PC-9 (cell line): ENCODE measurements at regions not wholly inside any gene's neighbourhood (a gene's known extent, or its start where the extent isn't known, plus 50 kb on each side); places are given as distances from the start of the nearest gene placed in this dataset.

Experiments
- BruUV-seq: library from RNA; stranded (reverse); fragments of 400-500 nt; replicated peaks from 2 replicates; lab custom pipeline; 2021; lab: Mats Ljungman, UMichigan
- CTCF ChIA-PET: fragments of 300-600 bp; sonication (Branson Sonifier 250); formaldehyde crosslinking; loops from one replicate; lab custom pipeline; 2022; ENCODE audit warnings: antibody characterized with exemption; lab: Charles Lee
- POLR2A ChIA-PET: fragments of 300-600 bp; sonication (Branson Sonifier 250); formaldehyde crosslinking; loops from one replicate; lab custom pipeline; 2022; ENCODE audit warnings: antibody characterized with exemption; ENCODE audit not compliant: unreplicated experiment; lab: Charles Lee
- DNase-seq, 2 experiments: peaks; one replicate each; pipeline versions ENCODE4 v3.0.0 to v3.0.0-alpha.2; 2015 to 2022; ENCODE audit warnings: mixed read lengths in 1 of 2
- H2AFZ ChIP-seq: fragments of 200-600 bp; sonication (generic); 2 replicates; pipeline ENCODE4 v1.8.1; 2017; ENCODE audit warnings: antibody characterized with exemption
- H3F3A ChIP-seq: fragments of 200-600 bp; sonication (generic); 2 replicates; pipeline ENCODE4 v1.8.1; 2017; ENCODE audit warnings: antibody characterized with exemption, mild to moderate bottlenecking, low read depth; ENCODE audit not compliant: insufficient read depth
- H3K27ac ChIP-seq: fragments of 200-600 bp; sonication (generic); 2 replicates; pipeline ENCODE4 v1.6.1; 2016; ENCODE audit warnings: mixed run types
- H3K27me3 ChIP-seq: fragments of 200-600 bp; sonication (generic); 2 replicates; pipeline ENCODE4 v1.6.1; 2016; ENCODE audit warnings: low read depth, mixed run types; ENCODE audit not compliant: insufficient read depth
- H3K36me3 ChIP-seq: fragments of 200-600 bp; sonication (generic); 2 replicates; pipeline ENCODE4 v1.6.1; 2016; ENCODE audit warnings: low read depth, mixed run types
- H3K4me1 ChIP-seq: fragments of 200-600 bp; sonication (generic); replicated peaks from 2 replicates; pipeline ENCODE4 v1.6.1; 2016; ENCODE audit warnings: mixed run types; ENCODE audit not compliant: insufficient read depth
- H3K4me2 ChIP-seq: fragments of 200-600 bp; sonication (generic); 2 replicates; pipeline ENCODE4 v1.6.1; 2017; ENCODE audit warnings: mixed run types
- H3K4me3 ChIP-seq: fragments of 200-600 bp; sonication (generic); 2 replicates; pipeline ENCODE4 v1.6.1; 2016; ENCODE audit warnings: mixed run types
- H3K79me2 ChIP-seq: fragments of 200-600 bp; sonication (generic); 2 replicates; pipeline ENCODE4 v1.6.1; 2017; ENCODE audit warnings: low read depth, mixed run types
- H3K9me2 ChIP-seq: fragments of 200-600 bp; sonication (generic); 2 replicates; pipeline ENCODE4 v1.8.1; 2017; ENCODE audit warnings: mild to moderate bottlenecking; ENCODE audit not compliant: insufficient read depth
- H3K9me3 ChIP-seq: fragments of 200-600 bp; sonication (generic); 2 replicates; pipeline ENCODE4 v1.8.1; 2016; ENCODE audit warnings: low read depth; ENCODE audit not compliant: insufficient read depth
- H4K20me1 ChIP-seq: fragments of 200-600 bp; sonication (generic); 2 replicates; pipeline ENCODE4 v1.8.1; 2017; ENCODE audit not compliant: insufficient read depth
- EZH2 ChIP-seq: fragments of 200-600 bp; sonication (generic); IDR thresholded peaks from 2 replicates; pipeline ENCODE4 v1.8.0; 2017; ENCODE audit warnings: antibody characterized with exemption, low read depth
- intact Hi-C: fragments of 100-400 bp; cut with micrococcal nuclease; formaldehyde crosslinking; loops from one replicate; pipeline ENCODE4 v1.10.0; 2022; ENCODE audit not compliant: unreplicated experiment
- TF ChIP-seq, protein P1 (sequence below): fragments of 200-600 bp; sonication (generic); conservative IDR thresholded peaks from 2 replicates; pipeline ENCODE4 v1.6.1; 2017; ENCODE audit warnings: mixed run types, antibody characterized with exemption, mild to moderate bottlenecking, moderate library complexity

DNA sequence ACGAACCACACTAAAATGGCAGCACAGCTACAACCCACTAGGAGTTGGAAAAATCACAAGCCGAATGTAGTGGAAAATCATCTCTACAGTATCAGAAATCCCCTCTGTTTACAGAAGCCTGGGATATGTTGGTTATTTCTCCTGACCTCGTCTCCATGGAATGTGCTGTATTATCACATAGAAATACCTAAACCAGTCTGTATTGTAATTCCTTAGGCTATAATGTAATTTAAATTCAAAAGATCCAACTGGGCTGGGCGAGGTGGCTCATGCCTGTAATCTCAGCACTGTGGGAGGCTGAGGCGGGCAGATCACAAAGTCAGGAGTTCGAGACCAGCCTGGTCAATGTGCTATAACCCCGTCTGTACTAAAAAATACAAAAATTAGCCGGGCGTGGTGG is 244.8 kb upstream of the MPDZ start:
- H3K4me1 ChIP-seq: no peaks in the 10 kb centered on the region
- intact Hi-C loops: no loop called here
- no peaks in the 10 kb centered on the region for H3K79me2 ChIP-seq
- CTCF ChIA-PET: no interaction called here
- H4K20me1 ChIP-seq: no peaks in the 10 kb centered on the region
- no peak overlapping the region for H2AFZ ChIP-seq
- H3K27me3 ChIP-seq: no peaks in the 10 kb centered on the region
- H3K4me3 ChIP-seq: no peak overlapping the region
- POLR2A ChIA-PET: no interaction called here
- no peaks in the 10 kb centered on the region for H3K9me3 ChIP-seq
- H3K27ac ChIP-seq: no peak overlapping the region
- BruUV-seq: no TSS peak
- H3K9me2 ChIP-seq: no peaks in the 10 kb centered on the region
- TF ChIP-seq, protein P1, sequence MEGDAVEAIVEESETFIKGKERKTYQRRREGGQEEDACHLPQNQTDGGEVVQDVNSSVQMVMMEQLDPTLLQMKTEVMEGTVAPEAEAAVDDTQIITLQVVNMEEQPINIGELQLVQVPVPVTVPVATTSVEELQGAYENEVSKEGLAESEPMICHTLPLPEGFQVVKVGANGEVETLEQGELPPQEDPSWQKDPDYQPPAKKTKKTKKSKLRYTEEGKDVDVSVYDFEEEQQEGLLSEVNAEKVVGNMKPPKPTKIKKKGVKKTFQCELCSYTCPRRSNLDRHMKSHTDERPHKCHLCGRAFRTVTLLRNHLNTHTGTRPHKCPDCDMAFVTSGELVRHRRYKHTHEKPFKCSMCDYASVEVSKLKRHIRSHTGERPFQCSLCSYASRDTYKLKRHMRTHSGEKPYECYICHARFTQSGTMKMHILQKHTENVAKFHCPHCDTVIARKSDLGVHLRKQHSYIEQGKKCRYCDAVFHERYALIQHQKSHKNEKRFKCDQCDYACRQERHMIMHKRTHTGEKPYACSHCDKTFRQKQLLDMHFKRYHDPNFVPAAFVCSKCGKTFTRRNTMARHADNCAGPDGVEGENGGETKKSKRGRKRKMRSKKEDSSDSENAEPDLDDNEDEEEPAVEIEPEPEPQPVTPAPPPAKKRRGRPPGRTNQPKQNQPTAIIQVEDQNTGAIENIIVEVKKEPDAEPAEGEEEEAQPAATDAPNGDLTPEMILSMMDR: no peak
- no peak for TF ChIP-seq EZH2
- H3F3A ChIP-seq: no peaks in the 10 kb centered on the region
- no peaks in the 10 kb centered on the region for H3K36me3 ChIP-seq
- no peak for DNase-seq
- H3K4me2 ChIP-seq: no peak overlapping the region

DNA sequence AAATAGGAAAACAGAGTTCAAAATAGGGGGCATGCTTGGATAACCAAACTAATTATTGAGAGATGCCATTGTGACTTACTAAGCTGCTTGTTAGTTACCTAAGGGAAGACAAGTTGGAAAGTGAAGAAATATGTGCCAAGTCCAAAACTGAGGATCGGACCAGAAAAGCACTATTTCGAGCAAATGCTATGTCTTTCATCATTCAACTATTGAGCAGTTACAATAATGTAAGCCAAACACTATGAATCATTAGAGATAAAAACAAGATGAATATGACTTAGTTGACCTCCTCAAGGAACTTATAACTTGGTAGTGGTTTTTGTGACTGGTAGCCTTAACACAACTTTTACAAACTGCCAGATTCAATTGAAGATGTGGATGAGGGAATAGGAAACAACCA is 240.6 kb upstream of the MPDZ start:
- ChIA-PET POLR2A (no interaction called here), CTCF (no interaction called here)
- no peaks in the 10 kb centered on the region for H3K79me2 ChIP-seq
- BruUV-seq: no TSS peak
- H3K9me3 ChIP-seq: no peaks in the 10 kb centered on the region
- no peak overlapping the region for H3K27ac ChIP-seq
- H3K4me2 ChIP-seq: no peak overlapping the region
- intact Hi-C loops: no loop called here
- no peaks in the 10 kb centered on the region for H3F3A ChIP-seq
- no peaks in the 10 kb centered on the region for H3K36me3 ChIP-seq
- no peak overlapping the region for H3K4me3 ChIP-seq
- no peaks in the 10 kb centered on the region for H4K20me1 ChIP-seq
- no peak overlapping the region for H2AFZ ChIP-seq
- TF ChIP-seq, protein P1: no peak
- TF ChIP-seq EZH2: no peak
- H3K4me1 ChIP-seq: no peaks in the 10 kb centered on the region
- DNase-seq: no peak
- H3K9me2 ChIP-seq: no peaks in the 10 kb centered on the region
- no peaks in the 10 kb centered on the region for H3K27me3 ChIP-seq

DNA sequence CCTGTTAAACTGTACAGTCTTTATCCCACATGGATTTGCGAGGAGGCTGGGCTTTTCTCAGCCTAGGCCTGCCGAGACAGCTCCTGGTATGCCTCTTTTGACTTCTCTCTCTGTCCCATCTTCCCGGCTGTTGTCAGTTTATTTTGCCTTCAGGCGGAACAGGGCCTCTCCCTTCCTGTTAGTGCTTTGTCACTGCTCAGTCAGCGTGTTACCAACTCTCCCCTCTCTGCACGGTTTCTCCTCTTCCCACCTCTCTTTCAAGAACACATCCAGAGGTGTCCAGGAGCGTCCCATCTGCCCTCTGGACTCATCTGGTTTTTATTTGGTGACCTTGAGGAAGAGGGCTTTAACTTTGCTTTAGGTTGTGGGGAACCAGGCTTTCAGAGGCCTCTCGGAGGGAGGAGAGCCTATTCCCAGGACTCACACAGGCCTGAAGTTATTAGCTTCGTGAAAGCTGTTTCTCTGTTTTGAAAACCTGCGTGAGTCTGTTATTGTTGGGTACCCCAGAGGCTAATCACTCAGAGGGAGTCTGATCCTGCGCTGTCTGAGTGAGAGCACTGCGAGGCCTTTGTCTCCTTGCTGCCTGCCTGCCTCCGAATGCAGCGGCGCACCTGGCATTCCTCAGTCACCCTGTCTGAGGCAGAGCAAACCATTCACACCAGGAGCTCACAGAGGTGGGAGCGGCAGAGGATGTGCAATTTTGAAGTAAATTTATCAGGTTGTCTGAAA is 234.4 kb upstream of the MPDZ start:
- Histone ChIP-seq H3K27ac (no peak overlapping the region), H3K9me2 (no peaks in the 10 kb centered on the region), H3K4me2 (no peak overlapping the region), H2AFZ (no peak overlapping the region), H3K4me3 (no peak overlapping the region), H3K36me3 (no peaks in the 10 kb centered on the region), H3K9me3 (no peaks in the 10 kb centered on the region), H3K27me3 (no peaks in the 10 kb centered on the region), H4K20me1 (no peaks in the 10 kb centered on the region), H3K79me2 (no peaks in the 10 kb centered on the region), H3K4me1 (no peaks in the 10 kb centered on the region), H3F3A (no peaks in the 10 kb centered on the region)
- no peak for DNase-seq
- TF ChIP-seq EZH2: no peak
- TF ChIP-seq, protein P1: no peak
- BruUV-seq: no TSS peak
- intact Hi-C loops: no loop called here
- ChIA-PET CTCF (no interaction called here), POLR2A (no interaction called here)
